B cell (primary cell): ENCODE measurements at regions not wholly inside any gene's neighbourhood (a gene's known extent, or its start where the extent isn't known, plus 50 kb on each side); places are given as distances from the start of the nearest gene placed in this dataset.

Source experiments
- ATAC-seq: fragments of 200-7000 bp; cut with Tn5 transposase; one replicate; pipeline ENCODE4 v1.10.0; 2021; ENCODE audit warnings: low read depth, mild to moderate bottlenecking, moderate number of reproducible peaks, moderate library complexity
- CTCF ChIA-PET: fragments of 350-600 bp; sonication (Branson Sonifier 250); formaldehyde crosslinking; loops from one replicate; lab custom pipeline; 2021; ENCODE audit warnings: antibody characterized with exemption, inconsistent platforms; lab: Charles Lee
- POLR2A ChIA-PET: fragments of 350-600 bp; sonication (Branson Sonifier 250); formaldehyde crosslinking; loops from one replicate; lab custom pipeline; 2021; ENCODE audit warnings: antibody characterized with exemption; lab: Charles Lee
- DNase-seq: peaks from one replicate; pipeline ENCODE4 v3.0.0; 2013
- H2AFZ ChIP-seq: 2 replicates; pipeline ENCODE4 v1.6.1; 2012; ENCODE audit warnings: mild to moderate bottlenecking, low read depth, low read length; ENCODE audit not compliant: insufficient read depth, poor library complexity, severe bottlenecking
- H3K27ac ChIP-seq, 2 donors: 1 replicate in 1 of 2; 2 replicates in 1 of 2; pipeline ENCODE4 v1.5.1; 2012 to 2013; ENCODE audit warnings: low read length in 2 of 2, mild to moderate bottlenecking in 2 of 2, moderate library complexity in 1 of 2
- H3K27me3 ChIP-seq, 4 experiments: fragments of 200-600 bp in 1 of 4; sonication (generic) in 1 of 4; replicated peaks in 1 of 4; 1 replicate in 2 of 4; 2 replicates in 2 of 4; pipeline versions ENCODE4 v1.6.1 to v1.7.0; 2013 to 2016; ENCODE audit warnings: low read length in 3 of 4, mild to moderate bottlenecking in 2 of 4, mixed read lengths in 1 of 4, moderate library complexity in 1 of 4; ENCODE audit not compliant: insufficient read depth in 4 of 4, control insufficient read depth in 3 of 4; ENCODE audit errors: control extremely low read depth in 1 of 4
- H3K36me3 ChIP-seq, 2 experiments: replicated peaks in 1 of 2; 1 replicate in 1 of 2; 2 replicates in 1 of 2; pipeline versions ENCODE4 v1.6.1 to v1.7.1; 2013; ENCODE audit warnings: low read length in 1 of 2; ENCODE audit not compliant: insufficient read depth in 2 of 2, control insufficient read depth in 1 of 2; ENCODE audit errors: control extremely low read depth in 1 of 2, extremely low read depth in 1 of 2
- H3K4me1 ChIP-seq, 2 donors: fragments of 200-600 bp in 1 of 2; sonication (generic) in 1 of 2; 1 replicate in 1 of 2; 2 replicates in 1 of 2; pipeline versions ENCODE4 v1.5.1 to v1.6.1; 2013 to 2017; ENCODE audit warnings: low read length in 2 of 2; ENCODE audit not compliant: control insufficient read depth in 2 of 2, insufficient read depth in 2 of 2
- H3K4me2 ChIP-seq: replicated peaks from 2 replicates; pipeline ENCODE3; 2012; ENCODE audit warnings: mild to moderate bottlenecking, low read depth, low read length; ENCODE audit not compliant: poor library complexity, severe bottlenecking
- H3K4me3 ChIP-seq, 5 experiments: fragments of 200-600 bp in 1 of 5; sonication (generic) in 1 of 5; 1 replicate in 3 of 5; 2 replicates in 2 of 5; pipeline versions ENCODE4 v1.5.1 to v1.7.0; 2011 to 2016; ENCODE audit warnings: low read length in 4 of 5, mild to moderate bottlenecking in 4 of 5, low read depth in 2 of 5, control low read depth in 1 of 5, moderate library complexity in 1 of 5; ENCODE audit not compliant: insufficient read depth in 1 of 5; ENCODE audit errors: control extremely low read depth in 1 of 5, extremely low read depth in 1 of 5
- H3K79me2 ChIP-seq: fragments of 200-600 bp; sonication (generic); one replicate; pipeline ENCODE4 v1.6.0; 2016; ENCODE audit warnings: low read length; ENCODE audit not compliant: control insufficient read depth, insufficient read depth
- H3K9ac ChIP-seq: fragments of 200-600 bp; sonication (generic); 2 replicates; pipeline ENCODE4 v1.6.1; 2017; ENCODE audit warnings: mild to moderate bottlenecking, low read length, moderate library complexity
- H3K9me3 ChIP-seq, 3 donors: one replicate each; pipeline versions ENCODE4 v1.6.1 to v1.7.1; 2013; ENCODE audit warnings: low read length in 2 of 3; ENCODE audit not compliant: control insufficient read depth in 2 of 3, insufficient read depth in 1 of 3; ENCODE audit errors: control extremely low read depth in 1 of 3
- H4K20me1 ChIP-seq: 2 replicates; pipeline ENCODE4 v1.6.0; 2012; ENCODE audit warnings: mild to moderate bottlenecking, low read length; ENCODE audit not compliant: insufficient read depth, control insufficient read depth, poor library complexity, severe bottlenecking
- H3K27ac Mint-ChIP-seq: one replicate; pipeline ENCODE4 v1.8.0; 2021; ENCODE audit warnings: mixed read lengths
- H3K27me3 Mint-ChIP-seq: one replicate; pipeline ENCODE4 v1.8.0; 2021; ENCODE audit warnings: mixed read lengths
- H3K4me1 Mint-ChIP-seq: one replicate; pipeline ENCODE4 v1.8.0; 2021; ENCODE audit warnings: mixed read lengths
- H3K4me3 Mint-ChIP-seq: one replicate; pipeline ENCODE4 v1.8.0; 2021; ENCODE audit warnings: mixed read lengths
- H3K9me3 Mint-ChIP-seq: one replicate; pipeline ENCODE4 v1.8.0; 2022; ENCODE audit warnings: mixed read lengths; ENCODE audit not compliant: insufficient read depth
- EZH2 ChIP-seq: IDR thresholded peaks from 2 replicates; pipeline ENCODE4 v1.6.1; 2012; ENCODE audit warnings: borderline replicate concordance, low read depth, mild to moderate bottlenecking, moderate library complexity, low read length; ENCODE audit not compliant: insufficient read depth, poor library complexity, severe bottlenecking
- WGBS: methylation state at CpG from one replicate; pipeline ENCODE4 v1.1.5; 2013; ENCODE audit warnings: missing lambda C conversion rate; ENCODE audit not compliant: insufficient coverage; 5-methylcytosine and 5-hydroxymethylcytosine counted together
- intact Hi-C: fragments of 100-400 bp; cut with micrococcal nuclease; formaldehyde crosslinking; loops from one replicate; pipeline ENCODE4 v1.10.0; 2022
- TF ChIP-seq, protein P1 (sequence below): fragments of 200-600 bp; IDR thresholded peaks from one replicate; pipeline ENCODE4 v1.8.0; 2022; ENCODE audit warnings: antibody characterized with exemption, mild to moderate bottlenecking

DNA sequence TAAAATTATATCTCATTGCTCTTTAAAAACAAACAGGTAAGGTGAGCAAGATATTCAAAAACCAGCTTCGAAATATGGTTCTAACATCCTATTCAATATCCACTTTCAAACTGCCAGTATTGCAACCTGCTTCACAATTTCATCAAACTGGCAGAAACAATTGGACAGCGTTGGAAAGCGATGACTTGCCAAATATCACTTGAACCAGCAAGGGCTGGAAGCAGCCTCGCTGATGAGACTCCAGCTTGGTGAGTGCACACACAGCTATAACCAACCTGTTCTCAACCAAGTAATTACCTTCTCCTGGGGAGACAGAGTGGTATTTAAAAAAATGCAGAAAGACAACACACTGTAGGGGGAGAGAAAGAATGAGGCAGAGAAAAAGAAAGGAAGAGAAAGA is 155.8 kb upstream of the RAI2 start:
- Histone ChIP-seq H3K4me1 (no peaks in the 10 kb centered on the region), H3K27ac (no peak overlapping the region), H3K9ac (no peak overlapping the region), H2AFZ (no peak overlapping the region), H3K9me3 (no peaks in the 10 kb centered on the region), H3K4me3 (no peak overlapping the region), H3K36me3 (no peaks in the 10 kb centered on the region), H3K4me2 (no peak overlapping the region), H4K20me1 (no peaks in the 10 kb centered on the region), H3K27me3 (no peaks in the 10 kb centered on the region), H3K79me2 (no peaks in the 10 kb centered on the region)
- H3K4me3 Mint-ChIP-seq = no peak overlapping the region
- intact Hi-C loops = no loop called here
- WGBS = 94% methylated on average over 2 of the region's 4 CpGs
- no peaks in the 10 kb centered on the region for H3K27me3 Mint-ChIP-seq
- no peak overlapping the region for H3K27ac Mint-ChIP-seq
- ChIA-PET CTCF (no interaction called here), POLR2A (no interaction called here)
- no peak for TF ChIP-seq EZH2
- TF ChIP-seq, protein P1, sequence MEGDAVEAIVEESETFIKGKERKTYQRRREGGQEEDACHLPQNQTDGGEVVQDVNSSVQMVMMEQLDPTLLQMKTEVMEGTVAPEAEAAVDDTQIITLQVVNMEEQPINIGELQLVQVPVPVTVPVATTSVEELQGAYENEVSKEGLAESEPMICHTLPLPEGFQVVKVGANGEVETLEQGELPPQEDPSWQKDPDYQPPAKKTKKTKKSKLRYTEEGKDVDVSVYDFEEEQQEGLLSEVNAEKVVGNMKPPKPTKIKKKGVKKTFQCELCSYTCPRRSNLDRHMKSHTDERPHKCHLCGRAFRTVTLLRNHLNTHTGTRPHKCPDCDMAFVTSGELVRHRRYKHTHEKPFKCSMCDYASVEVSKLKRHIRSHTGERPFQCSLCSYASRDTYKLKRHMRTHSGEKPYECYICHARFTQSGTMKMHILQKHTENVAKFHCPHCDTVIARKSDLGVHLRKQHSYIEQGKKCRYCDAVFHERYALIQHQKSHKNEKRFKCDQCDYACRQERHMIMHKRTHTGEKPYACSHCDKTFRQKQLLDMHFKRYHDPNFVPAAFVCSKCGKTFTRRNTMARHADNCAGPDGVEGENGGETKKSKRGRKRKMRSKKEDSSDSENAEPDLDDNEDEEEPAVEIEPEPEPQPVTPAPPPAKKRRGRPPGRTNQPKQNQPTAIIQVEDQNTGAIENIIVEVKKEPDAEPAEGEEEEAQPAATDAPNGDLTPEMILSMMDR = no peak
- H3K9me3 Mint-ChIP-seq = no peaks in the 10 kb centered on the region
- no peaks in the 10 kb centered on the region for H3K4me1 Mint-ChIP-seq
- no peak for DNase-seq
- no peak for ATAC-seq

DNA sequence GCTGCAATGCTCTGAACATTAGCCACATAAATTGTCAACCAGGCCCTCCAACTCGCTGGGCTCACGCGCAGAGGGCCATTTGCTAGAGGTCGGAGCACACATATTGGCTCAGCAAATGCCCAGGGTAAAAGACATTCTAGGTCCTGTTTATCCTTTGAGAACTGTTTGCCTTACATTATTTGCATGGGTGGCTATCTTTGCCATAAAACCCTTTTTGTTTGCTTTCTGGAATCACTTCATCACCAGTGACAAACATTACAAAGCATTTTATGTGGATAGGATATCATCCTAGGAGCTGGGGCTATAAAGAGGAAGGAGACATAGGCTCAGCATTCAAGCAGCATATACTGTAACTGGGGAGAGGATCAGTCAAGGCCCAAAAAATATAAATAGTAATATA is 149.2 kb upstream of the RAI2 start:
- ChIA-PET CTCF (no interaction called here), POLR2A (no interaction called here)
- no peak overlapping the region for H3K4me3 ChIP-seq
- H3K27me3 ChIP-seq = no peaks in the 10 kb centered on the region
- H4K20me1 ChIP-seq = no peaks in the 10 kb centered on the region
- no peak for TF ChIP-seq EZH2
- TF ChIP-seq, protein P1 = no peak
- no peak overlapping the region for H3K4me2 ChIP-seq
- no peaks in the 10 kb centered on the region for H3K79me2 ChIP-seq
- no peaks in the 10 kb centered on the region for H3K9me3 ChIP-seq
- H3K36me3 ChIP-seq = no peaks in the 10 kb centered on the region
- H3K27ac ChIP-seq = no peak overlapping the region
- intact Hi-C loops = no loop called here
- 100% methylated on average over 4 of the region's 4 CpGs for whole genome bisulfite sequencing
- H3K4me1 ChIP-seq = no peaks in the 10 kb centered on the region
- H3K9me3 Mint-ChIP-seq = no peaks in the 10 kb centered on the region
- H3K27me3 Mint-ChIP-seq = no peaks in the 10 kb centered on the region
- DNase-seq (no peak), ATAC-seq (no peak)
- H3K27ac Mint-ChIP-seq = no peak overlapping the region
- H3K9ac ChIP-seq = no peak overlapping the region
- no peak overlapping the region for H2AFZ ChIP-seq
- H3K4me1 Mint-ChIP-seq = no peaks in the 10 kb centered on the region
- H3K4me3 Mint-ChIP-seq = no peak overlapping the region
